ENCODE measurements at regions not wholly inside any gene's neighbourhood (a gene's known extent, or its start where the extent isn't known, plus 50 kb on each side); places are given as distances from the start of the nearest gene placed in this dataset.

- Mint-ChIP-seq H3K4me1 (peaks cover 7 to 11% (median 9%) of the 10 kb centered on the region in 4 donors), H3K27ac (no peak overlapping the region), H3K9me3 (no peaks in the 10 kb centered on the region), H3K27me3 (peaks cover 4% of the 10 kb centered on the region), H3K36me3 (no peaks in the 10 kb centered on the region), H3K4me3 (no peak overlapping the region)
- H3K9me3 ChIP-seq (ENCODE audit: control insufficient read depth in 2 of 2, low read length in 2 of 2) = no peaks in the 10 kb centered on the region
- no peak for ATAC-seq (ENCODE audit: low read depth in 2 of 2)
- H3K4me1 ChIP-seq (ENCODE audit: control insufficient read depth, insufficient read depth, low read length, poor library complexity, severe bottlenecking) = peaks cover 8% of the 10 kb centered on the region
- no peaks in the 10 kb centered on the region for H3K27me3 ChIP-seq (ENCODE audit: control insufficient read depth, insufficient read depth, low read length)
- no peak overlapping the region for H3K4me3 ChIP-seq (ENCODE audit: low read depth, low read length)
- DNase-seq = no peak
- H3K36me3 ChIP-seq (ENCODE audit: control insufficient read depth, insufficient read depth, low read length) = no peaks in the 10 kb centered on the region
- no peak overlapping the region for H3K27ac ChIP-seq (ENCODE audit: insufficient read depth, low read length, poor library complexity, severe bottlenecking)
Observed at GRCh38 chr5:82352146-82352791, 74.1 kb upstream of the RPS23 start.

- ATAC-seq (ENCODE audit: low read depth in 2 of 2) = peak; percentile 52 to 63
- H3K4me1 Mint-ChIP-seq = peaks cover 2 to 7% (median 4%) of the 10 kb centered on the region in 4 donors
- Histone ChIP-seq H3K4me3 (ENCODE audit: low read depth, low read length) (no peak overlapping the region), H3K9me3 (ENCODE audit: control insufficient read depth in 2 of 2, low read length in 2 of 2) (no peaks in the 10 kb centered on the region), H3K36me3 (ENCODE audit: control insufficient read depth, insufficient read depth, low read length) (no peaks in the 10 kb centered on the region), H3K4me1 (ENCODE audit: control insufficient read depth, insufficient read depth, low read length, poor library complexity, severe bottlenecking) (peaks cover 3% of the 10 kb centered on the region), H3K27me3 (ENCODE audit: control insufficient read depth, insufficient read depth, low read length) (no peaks in the 10 kb centered on the region), H3K27ac (ENCODE audit: insufficient read depth, low read length, poor library complexity, severe bottlenecking) (no peak overlapping the region)
- H3K9me3 Mint-ChIP-seq = no peaks in the 10 kb centered on the region
- no peak overlapping the region for H3K27ac Mint-ChIP-seq
- no peak overlapping the region for H3K4me3 Mint-ChIP-seq
- H3K36me3 Mint-ChIP-seq = no peaks in the 10 kb centered on the region
- DNase-seq = peak in 2 of 3 donors; percentile 49 to 59
- H3K27me3 Mint-ChIP-seq = peaks cover 4% of the 10 kb centered on the region
Observed at GRCh38 chr5:82351754-82352145, 73.6 kb upstream of the RPS23 start.

- Histone ChIP-seq H3K4me1 (ENCODE audit: control insufficient read depth, insufficient read depth, low read length, poor library complexity, severe bottlenecking) (no peaks in the 10 kb centered on the region), H3K27ac (ENCODE audit: insufficient read depth, low read length, poor library complexity, severe bottlenecking) (no peak overlapping the region), H3K27me3 (ENCODE audit: control insufficient read depth, insufficient read depth, low read length) (no peaks in the 10 kb centered on the region), H3K36me3 (ENCODE audit: control insufficient read depth, insufficient read depth, low read length) (no peaks in the 10 kb centered on the region), H3K4me3 (ENCODE audit: low read depth, low read length) (no peak overlapping the region), H3K9me3 (ENCODE audit: control insufficient read depth in 2 of 2, low read length in 2 of 2) (no peaks in the 10 kb centered on the region)
- Mint-ChIP-seq H3K9me3 (no peaks in the 10 kb centered on the region), H3K27me3 (peaks cover 4% of the 10 kb centered on the region), H3K4me3 (no peak overlapping the region), H3K36me3 (no peaks in the 10 kb centered on the region), H3K4me1 (peaks cover 0 to 5% (median 1%) of the 10 kb centered on the region in 4 donors), H3K27ac (no peak overlapping the region)
- ATAC-seq (ENCODE audit: low read depth in 2 of 2) = no peak
- DNase-seq = no peak
Observed at GRCh38 chr5:82351297-82351696, 73.1 kb upstream of the RPS23 start.

- Mint-ChIP-seq H3K27ac (no peak overlapping the region), H3K4me1 (peaks cover 0 to 5% (median 1%) of the 10 kb centered on the region in 4 donors), H3K36me3 (no peaks in the 10 kb centered on the region), H3K4me3 (no peak overlapping the region), H3K9me3 (peaks cover 0 to 1% (median 0%) of the 10 kb centered on the region in 7 donors), H3K27me3 (peaks cover 9% of the 10 kb centered on the region)
- H3K27me3 ChIP-seq (ENCODE audit: control insufficient read depth, insufficient read depth, low read length) = no peaks in the 10 kb centered on the region
- H3K4me1 ChIP-seq (ENCODE audit: control insufficient read depth, insufficient read depth, low read length, poor library complexity, severe bottlenecking) = no peaks in the 10 kb centered on the region
- H3K4me3 ChIP-seq (ENCODE audit: low read depth, low read length) = no peak overlapping the region
- no peak overlapping the region for H3K27ac ChIP-seq (ENCODE audit: insufficient read depth, low read length, poor library complexity, severe bottlenecking)
- DNase-seq = peak in 1 of 3 donors; percentile 17
- H3K36me3 ChIP-seq (ENCODE audit: control insufficient read depth, insufficient read depth, low read length) = no peaks in the 10 kb centered on the region
- no peaks in the 10 kb centered on the region for H3K9me3 ChIP-seq (ENCODE audit: control insufficient read depth in 2 of 2, low read length in 2 of 2)
- ATAC-seq (ENCODE audit: low read depth in 2 of 2) = no peak
Observed at GRCh38 chr5:82349652-82350051, 71.5 kb upstream of the RPS23 start.

- Histone ChIP-seq H3K27me3 (ENCODE audit: control insufficient read depth, insufficient read depth, low read length) (no peaks in the 10 kb centered on the region), H3K36me3 (ENCODE audit: control insufficient read depth, insufficient read depth, low read length) (no peaks in the 10 kb centered on the region), H3K4me1 (ENCODE audit: control insufficient read depth, insufficient read depth, low read length, poor library complexity, severe bottlenecking) (no peaks in the 10 kb centered on the region), H3K9me3 (ENCODE audit: control insufficient read depth in 2 of 2, low read length in 2 of 2) (no peaks in the 10 kb centered on the region), H3K27ac (ENCODE audit: insufficient read depth, low read length, poor library complexity, severe bottlenecking) (no peak overlapping the region), H3K4me3 (ENCODE audit: low read depth, low read length) (no peak overlapping the region)
- Mint-ChIP-seq H3K27me3 (peaks cover 9% of the 10 kb centered on the region), H3K4me1 (peaks cover 0 to 5% (median under 1%) of the 10 kb centered on the region in 4 donors), H3K9me3 (peaks cover 0 to 1% (median 0%) of the 10 kb centered on the region in 7 donors), H3K27ac (no peak overlapping the region), H3K36me3 (no peaks in the 10 kb centered on the region), H3K4me3 (no peak overlapping the region)
- no peak for ATAC-seq (ENCODE audit: low read depth in 2 of 2)
- no peak for DNase-seq
Observed at GRCh38 chr5:82348784-82349425, 70.8 kb upstream of the RPS23 start.

GRCh38 chr5:82347201-82347865 is 69.2 kb upstream of the RPS23 start:
- no peak overlapping the region for H3K27ac Mint-ChIP-seq
- peaks cover 6% of the 10 kb centered on the region for H3K27me3 Mint-ChIP-seq
- H3K4me1 Mint-ChIP-seq = peaks cover 0 to 5% (median 0%) of the 10 kb centered on the region in 4 donors
- Histone ChIP-seq H3K36me3 (ENCODE audit: control insufficient read depth, insufficient read depth, low read length) (no peaks in the 10 kb centered on the region), H3K9me3 (ENCODE audit: control insufficient read depth in 2 of 2, low read length in 2 of 2) (no peaks in the 10 kb centered on the region), H3K4me3 (ENCODE audit: low read depth, low read length) (no peak overlapping the region), H3K4me1 (ENCODE audit: control insufficient read depth, insufficient read depth, low read length, poor library complexity, severe bottlenecking) (no peaks in the 10 kb centered on the region), H3K27ac (ENCODE audit: insufficient read depth, low read length, poor library complexity, severe bottlenecking) (no peak overlapping the region), H3K27me3 (ENCODE audit: control insufficient read depth, insufficient read depth, low read length) (no peaks in the 10 kb centered on the region)
- DNase-seq (no peak), ATAC-seq (ENCODE audit: low read depth in 2 of 2) (no peak)
- no peak overlapping the region for H3K4me3 Mint-ChIP-seq
- H3K36me3 Mint-ChIP-seq = no peaks in the 10 kb centered on the region
- peaks cover 0 to 1% (median 0%) of the 10 kb centered on the region in 7 donors for H3K9me3 Mint-ChIP-seq

- no peak for ATAC-seq (ENCODE audit: low read depth in 2 of 2)
- H3K4me3 ChIP-seq (ENCODE audit: low read depth, low read length) = no peak overlapping the region
- Mint-ChIP-seq H3K27me3 (peaks cover 9% of the 10 kb centered on the region), H3K36me3 (no peaks in the 10 kb centered on the region), H3K27ac (no peak overlapping the region), H3K4me1 (peaks cover 0 to under 1% (median 0%) of the 10 kb centered on the region in 4 donors), H3K4me3 (no peak overlapping the region), H3K9me3 (peaks cover 0 to 1% (median 0%) of the 10 kb centered on the region in 7 donors)
- H3K27me3 ChIP-seq (ENCODE audit: control insufficient read depth, insufficient read depth, low read length) = no peaks in the 10 kb centered on the region
- H3K27ac ChIP-seq (ENCODE audit: insufficient read depth, low read length, poor library complexity, severe bottlenecking) = no peak overlapping the region
- no peaks in the 10 kb centered on the region for H3K36me3 ChIP-seq (ENCODE audit: control insufficient read depth, insufficient read depth, low read length)
- DNase-seq = no peak
- H3K4me1 ChIP-seq (ENCODE audit: control insufficient read depth, insufficient read depth, low read length, poor library complexity, severe bottlenecking) = no peaks in the 10 kb centered on the region
- H3K9me3 ChIP-seq (ENCODE audit: control insufficient read depth in 2 of 2, low read length in 2 of 2) = no peaks in the 10 kb centered on the region
Observed at GRCh38 chr5:82346399-82347165, 68.4 kb upstream of the RPS23 start.
